HG03457 (cell line): ENCODE measurements at regions not wholly inside any gene's neighbourhood (a gene's known extent, or its start where the extent isn't known, plus 50 kb on each side); places are given as distances from the start of the nearest gene placed in this dataset.
"Not testable (repeated sequence)": the region's sequence is repeated elsewhere in the genome, so short reads cannot be mapped to it uniquely, and the experiment has no call there.

Experiments
- ATAC-seq: cut with Tn5 transposase; IDR thresholded peaks from one replicate; pipeline ENCODE4 v1.9.1; 2021; ENCODE audit warnings: moderate number of reproducible peaks; ENCODE audit not compliant: unreplicated experiment

DNA sequence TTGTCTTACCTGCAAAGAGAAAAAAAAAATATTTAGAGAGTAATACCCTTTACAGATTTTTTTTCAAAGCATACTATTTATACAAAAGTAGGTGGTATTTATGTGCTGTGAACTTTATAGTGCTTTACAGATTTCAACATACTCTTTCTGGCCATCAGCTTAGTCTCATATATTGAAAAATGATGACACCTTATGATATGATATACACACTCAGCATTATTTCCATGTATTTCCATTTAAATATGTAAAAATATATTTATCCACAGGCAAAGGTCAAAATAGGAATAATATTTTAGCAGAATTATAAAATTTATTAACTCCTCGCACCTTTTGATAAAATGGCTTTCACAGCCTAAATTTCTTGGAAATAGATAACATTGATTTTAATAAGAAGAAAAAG, 815.8 kb upstream of the EPHA5 start:
- no peak for ATAC-seq

DNA sequence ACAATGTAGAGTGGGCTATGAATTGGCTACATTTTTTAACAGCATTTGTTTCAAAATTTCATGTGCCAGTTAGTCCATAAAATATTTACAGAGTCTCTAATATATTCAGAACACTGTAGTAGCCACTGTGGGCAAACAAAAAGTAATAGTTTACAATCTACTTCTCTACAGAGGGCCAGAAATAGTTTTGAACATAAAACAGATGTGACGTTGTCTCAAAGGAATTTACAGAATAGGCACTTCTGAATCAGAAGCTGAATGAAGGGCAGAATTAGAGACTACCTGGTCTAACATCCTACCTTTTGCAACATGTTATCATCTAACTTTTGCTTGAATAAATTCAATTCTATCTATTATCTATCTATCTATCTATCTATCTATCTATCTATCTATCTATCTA, 811.9 kb upstream of the EPHA5 start:
- no peak for ATAC-seq

DNA sequence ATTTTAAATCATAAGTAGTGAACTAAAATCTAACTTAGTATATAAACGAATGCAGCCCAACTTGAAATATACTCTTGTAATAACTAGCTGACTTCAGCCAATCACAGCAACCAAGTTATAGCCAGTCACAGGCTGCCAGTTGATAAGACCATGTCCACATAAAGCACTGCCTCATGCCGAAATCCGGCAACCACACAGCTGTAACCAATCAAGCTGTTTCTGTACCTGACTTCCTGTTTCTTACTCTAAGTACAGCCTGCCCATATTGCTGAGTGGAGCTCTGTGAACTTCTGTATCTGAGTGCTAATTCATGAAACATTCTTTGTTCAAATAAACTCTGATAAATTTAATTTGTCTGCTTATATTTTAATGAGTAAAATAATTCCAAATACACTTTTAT, 805.3 kb upstream of the EPHA5 start:
- no peak for ATAC-seq

DNA sequence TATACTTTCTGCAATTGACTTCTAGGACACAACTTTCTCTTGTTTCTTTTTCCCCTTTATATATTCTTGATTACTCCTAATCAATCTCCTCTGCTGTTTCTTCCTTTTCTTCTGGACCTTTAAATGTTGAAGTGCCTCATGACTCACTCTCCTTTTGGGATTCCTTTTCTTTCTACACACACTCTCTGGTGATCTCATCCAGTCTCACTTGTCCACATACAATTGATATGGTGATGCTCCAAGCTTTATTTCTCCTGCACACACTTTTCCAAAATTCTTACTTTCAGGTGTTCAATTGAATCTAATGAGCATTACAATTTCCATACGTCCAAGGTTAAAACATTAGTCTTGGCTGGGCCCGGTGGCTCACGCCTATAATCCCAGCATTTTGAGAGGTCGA, 794.8 kb upstream of the EPHA5 start:
- no peak for ATAC-seq

DNA sequence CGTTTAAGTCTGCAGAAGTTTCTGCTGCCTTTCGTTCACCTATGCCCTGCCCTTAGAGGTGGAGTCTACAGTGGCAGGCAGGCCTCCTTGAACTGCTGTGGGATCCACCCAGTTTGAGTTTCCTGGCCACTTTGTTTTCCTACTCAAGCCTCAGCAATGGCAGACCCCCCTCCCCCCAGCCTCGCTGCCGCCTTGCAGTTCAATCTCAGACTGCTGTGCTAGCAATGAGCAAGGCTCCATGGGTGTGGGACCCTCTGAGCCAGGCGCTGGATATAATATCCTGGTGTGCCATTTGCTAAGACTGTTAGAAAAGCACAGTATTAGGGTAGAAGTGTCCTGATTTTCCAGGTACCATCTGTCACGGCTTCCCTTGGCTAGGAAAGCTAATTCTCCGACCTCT, 792.6 kb upstream of the EPHA5 start:
- ATAC-seq = not testable (repeated sequence)

DNA sequence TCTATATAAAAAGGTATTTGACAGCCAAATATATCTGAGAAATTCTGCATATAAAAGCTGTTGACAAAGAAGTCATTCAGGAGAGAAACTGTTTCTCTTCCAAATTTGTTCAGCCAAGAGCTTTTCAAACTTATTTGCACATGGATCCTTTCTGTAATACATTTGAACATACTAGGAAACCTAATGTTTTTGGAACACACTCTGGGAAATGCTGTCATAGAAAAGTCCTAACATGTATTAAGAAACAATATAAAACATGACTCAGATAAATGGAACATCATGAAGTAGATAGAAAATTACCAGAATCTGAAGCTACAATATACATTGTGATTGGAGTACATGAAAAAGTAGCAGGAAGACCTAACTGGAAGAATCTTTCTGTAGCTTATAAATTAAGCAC, 781.5 kb upstream of the EPHA5 start:
- ATAC-seq = no peak

DNA sequence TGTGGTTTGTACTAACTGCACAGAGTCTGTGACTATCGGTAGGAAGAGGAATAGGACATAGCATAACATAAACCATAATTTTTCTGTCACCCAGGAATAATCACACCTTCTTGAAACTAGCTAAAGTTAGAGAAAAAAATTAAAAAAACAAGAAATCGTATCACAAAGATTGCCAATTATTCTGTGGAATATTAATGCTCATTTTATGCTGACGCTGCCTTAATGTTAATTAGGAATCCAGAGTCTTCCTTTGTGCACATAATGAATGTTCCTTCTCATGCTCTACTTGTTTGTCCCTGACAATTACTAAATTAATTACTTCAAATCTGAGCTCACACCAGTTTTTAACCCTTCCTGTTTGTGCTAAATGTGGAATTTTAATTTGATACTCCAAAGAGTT, 772.7 kb upstream of the EPHA5 start:
- no peak for ATAC-seq

DNA sequence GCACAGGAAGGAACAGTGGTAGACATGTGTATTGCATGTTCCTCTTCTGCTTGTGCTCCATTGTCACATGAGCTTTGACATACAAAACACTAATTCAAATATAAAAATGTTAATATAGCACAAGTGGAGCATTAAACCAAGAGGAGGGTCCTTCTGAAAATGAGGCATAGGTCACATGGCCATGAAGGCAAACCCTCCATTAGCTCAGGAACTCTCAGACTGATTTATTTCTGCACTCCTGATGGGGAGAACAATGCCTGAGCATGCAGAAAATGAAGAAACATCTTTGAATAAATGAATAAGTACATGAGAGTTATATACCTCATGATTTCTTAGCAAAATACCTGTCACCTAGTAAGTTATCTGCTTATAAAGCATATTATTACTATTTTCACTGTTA, 769.2 kb upstream of the EPHA5 start:
- no peak for ATAC-seq

DNA sequence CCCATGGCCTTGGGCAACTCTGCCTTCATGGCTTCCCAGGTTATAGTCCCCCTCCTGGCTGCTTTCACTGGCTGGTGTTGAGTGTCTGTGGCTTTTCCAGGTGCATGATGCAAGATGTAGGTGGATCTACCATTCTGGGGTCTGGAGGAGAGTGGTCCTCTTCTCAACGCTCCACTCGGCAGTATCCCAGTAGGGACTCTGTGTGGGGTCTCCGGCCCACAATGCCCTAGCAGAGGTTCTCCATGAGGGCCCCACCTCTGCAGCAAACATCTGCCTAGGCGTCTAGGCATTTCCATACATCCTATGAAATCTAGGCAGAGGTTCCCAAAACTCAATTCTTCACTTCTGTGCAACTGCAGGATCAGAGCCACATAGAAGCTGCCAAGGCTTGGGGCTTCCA, 763.4 kb upstream of the EPHA5 start:
- ATAC-seq = no peak

DNA sequence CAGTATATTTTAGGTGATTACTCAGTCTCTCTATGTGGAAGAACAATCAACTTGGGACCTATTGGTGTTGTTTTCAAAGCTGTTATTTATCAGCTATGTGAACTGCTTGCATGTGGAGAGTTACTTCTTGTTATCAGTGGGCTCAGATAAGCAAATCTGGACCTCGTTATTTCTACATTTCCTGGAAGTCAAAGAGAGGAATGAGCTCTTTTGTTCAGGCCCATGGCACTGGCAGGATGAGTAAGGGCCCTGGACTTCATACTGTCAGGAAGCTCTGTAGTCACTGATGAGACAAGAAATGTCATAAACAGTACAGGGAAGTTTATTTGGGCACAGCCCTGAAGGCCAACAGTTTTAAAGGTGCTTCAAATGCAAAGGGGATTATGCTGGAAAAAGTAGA, 760.6 kb upstream of the EPHA5 start:
- no peak for ATAC-seq

DNA sequence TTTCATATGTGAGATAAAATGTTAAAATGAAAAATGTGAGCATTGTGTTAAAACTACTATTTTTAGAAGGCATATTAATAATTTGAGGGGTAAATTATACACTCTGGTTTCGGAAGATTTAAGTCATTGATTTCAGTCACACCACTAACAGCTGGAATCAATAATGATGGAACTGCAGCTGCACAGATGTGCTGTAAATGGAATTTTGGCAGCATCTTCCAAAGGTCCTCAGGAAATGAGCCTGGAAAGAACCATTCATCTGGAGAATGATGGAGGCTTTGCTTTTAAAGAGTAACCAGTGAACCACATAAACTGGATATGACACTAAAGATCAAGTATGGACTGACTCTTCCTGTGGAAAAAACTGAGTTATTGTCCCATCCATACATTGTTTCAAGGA, 759.0 kb upstream of the EPHA5 start:
- ATAC-seq = no peak

DNA sequence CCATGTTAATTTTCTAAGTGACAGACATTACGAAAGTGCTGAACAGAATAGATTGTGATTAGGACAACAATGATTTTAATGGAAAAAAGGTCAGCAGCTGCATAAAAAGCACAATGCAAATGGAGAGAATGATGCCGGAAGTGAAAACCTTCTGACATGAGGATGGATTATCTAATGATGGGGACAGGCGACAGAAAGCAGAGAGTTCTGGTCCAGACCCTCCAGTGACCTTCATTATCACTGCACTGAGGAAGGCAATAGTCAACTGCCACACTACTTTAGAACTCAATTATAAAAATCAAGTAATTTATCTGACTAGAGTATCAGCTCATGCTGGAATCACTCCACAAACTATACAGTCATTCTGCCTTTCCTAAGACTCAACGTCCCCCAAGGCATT, 746.1 kb upstream of the EPHA5 start:
- no peak for ATAC-seq

DNA sequence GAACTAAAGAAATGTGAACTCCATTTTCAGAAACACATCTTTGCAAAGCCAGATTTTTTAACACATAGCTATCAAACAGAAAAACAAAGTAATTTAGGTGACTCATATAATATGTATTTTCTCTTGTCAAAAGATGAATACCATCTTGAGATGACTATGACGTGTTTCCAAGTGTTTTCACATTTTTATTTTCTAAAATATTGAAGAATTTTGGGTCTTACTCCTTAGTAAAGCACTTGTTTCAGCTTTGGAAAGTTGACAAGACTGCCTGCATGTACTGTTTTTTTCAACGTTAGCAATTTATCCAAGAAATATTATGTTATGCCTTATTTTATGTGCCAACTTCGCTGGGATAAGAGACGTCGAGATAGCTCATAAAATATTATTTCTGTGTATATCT, 733.9 kb upstream of the EPHA5 start:
- no peak for ATAC-seq

DNA sequence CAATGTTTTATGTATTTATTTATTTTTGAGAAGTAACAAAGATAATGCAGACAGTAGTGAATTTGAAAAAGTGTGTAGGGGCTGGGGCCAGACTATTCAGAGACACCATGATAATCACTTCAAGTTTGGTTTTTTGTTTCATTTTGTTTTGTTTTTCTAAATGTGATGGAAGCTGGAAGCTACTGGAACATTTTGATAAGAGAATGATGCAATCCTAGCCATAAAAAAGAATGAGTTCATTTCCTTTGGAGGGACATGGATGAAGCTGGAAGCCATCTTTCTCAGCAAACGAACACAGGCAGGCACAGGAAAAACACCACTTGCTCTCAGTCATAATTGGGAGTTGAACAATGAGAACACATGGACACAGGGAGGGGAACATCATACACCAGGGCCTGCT, 706.6 kb upstream of the EPHA5 start:
- no peak for ATAC-seq

DNA sequence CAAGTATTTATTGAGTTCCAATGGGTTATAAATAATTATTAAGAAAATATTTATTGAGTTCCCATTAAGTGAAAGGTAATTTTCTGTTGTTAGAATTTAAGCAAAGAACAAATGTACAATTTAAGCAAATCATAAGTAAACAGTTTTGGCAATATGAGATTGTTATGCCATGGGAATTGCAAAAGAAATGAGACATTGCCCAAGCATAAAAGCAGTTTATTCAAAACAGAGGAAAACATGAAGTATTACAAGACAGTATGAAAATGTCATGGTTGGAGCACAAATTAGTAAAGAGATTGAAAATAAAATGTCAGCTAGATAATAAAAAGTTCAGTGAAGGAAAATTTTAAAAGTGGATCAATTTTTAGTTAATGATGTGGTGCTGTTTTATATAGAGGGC, 706.1 kb upstream of the EPHA5 start:
- no peak for ATAC-seq

DNA sequence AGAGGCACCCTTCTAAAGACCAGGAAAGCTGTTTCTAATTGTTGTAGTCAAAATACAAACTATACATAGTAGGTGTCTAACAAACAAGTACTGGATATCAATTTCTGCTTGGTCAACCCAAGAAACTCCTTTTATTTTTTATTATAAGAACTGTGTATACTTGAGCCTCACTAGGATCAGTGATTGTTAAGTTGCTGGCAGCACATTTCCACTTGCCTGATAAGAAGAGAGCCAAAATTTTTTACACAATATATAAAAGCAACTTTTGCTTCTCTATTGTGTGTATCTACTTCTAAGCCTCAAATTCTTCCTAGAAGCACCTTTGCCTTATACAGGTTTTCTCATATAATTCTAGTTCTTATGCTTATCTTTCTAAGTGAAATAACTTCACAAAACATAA, 703.0 kb upstream of the EPHA5 start:
- no peak for ATAC-seq

DNA sequence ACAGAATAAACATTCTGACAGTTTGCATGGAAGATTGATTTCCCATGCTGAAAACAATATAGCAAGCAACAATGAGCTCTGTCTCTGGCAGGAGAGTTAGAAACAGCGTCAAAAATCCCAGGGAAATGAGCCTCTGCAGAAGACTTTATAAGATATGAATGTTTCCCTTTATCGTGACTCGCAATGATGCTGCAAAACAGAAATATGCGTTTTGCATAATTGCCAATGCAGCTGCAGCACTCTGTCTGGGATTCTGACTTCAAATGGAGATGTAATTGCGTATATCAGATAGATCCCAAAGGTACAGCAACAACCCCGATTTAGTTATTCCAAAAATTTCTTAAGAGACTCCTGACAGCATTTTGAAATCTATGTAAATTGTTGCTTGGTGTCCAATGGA, 702.4 kb upstream of the EPHA5 start:
- ATAC-seq = no peak

DNA sequence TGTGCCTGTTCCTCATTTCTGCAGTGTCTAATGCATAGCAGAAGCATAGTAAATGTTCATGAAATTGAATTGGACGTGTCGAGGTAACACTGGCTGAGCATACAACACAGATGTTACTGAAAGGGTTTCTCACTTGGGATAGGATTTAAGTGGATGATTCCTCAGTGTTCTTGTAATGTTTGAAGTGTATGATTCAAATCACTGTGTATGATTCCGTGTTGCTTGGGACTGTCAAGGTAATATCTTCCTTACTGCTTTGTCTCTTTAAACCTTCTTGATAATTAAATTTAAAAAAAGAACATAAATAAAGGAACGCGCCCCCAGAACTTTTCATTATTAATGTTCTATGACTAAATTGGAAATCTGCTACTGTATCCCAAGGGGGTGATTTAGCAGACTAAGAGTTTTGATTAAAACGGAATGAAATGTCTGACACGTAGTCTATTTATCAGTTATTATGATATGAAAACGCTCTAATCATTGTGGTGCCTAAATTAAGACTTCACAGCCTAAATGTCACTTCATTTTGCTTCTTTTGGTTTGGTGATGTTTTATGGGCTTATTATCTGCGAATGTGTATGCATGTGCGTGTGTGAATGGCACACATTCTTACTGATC, 696.9 kb upstream of the EPHA5 start:
- no peak for ATAC-seq

DNA sequence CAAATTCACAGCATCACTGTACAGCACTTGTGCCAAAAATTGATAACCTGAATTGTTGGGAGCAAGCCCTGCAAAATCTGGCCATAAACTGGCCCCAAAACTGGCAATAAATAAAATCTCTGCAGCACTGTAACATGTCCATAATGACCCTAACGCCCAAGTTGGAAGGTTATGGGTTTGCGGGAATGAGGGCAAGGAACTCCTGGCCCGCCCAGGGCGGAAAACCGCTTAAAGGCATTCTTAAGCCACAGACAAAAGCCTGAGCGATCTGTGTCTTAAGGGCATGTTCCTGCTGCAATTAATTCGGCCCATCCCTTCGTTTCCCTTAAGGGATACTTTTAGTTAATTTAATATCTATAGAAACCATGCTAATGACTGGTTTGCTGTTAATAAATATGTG, 690.1 kb upstream of the EPHA5 start:
- ATAC-seq = not testable (repeated sequence)

DNA sequence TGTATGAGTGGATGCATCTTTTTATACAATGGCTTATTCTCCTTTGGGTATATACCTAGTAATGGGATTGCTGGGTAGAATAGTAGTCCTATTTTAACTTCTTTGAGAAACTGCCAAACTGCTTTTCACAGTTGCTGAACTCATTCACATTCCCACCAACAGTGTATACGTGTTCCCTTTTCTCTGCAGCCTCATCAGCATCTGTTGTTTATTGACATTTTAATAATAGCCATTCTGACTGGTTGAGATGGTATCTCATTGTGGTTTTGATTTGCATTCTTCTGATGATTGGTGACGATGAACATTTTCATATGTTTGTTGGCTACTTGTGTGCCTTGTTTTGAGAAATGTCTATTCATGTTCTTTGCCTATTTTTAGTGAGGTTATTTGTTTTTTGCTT, 687.0 kb upstream of the EPHA5 start:
- no peak for ATAC-seq

DNA sequence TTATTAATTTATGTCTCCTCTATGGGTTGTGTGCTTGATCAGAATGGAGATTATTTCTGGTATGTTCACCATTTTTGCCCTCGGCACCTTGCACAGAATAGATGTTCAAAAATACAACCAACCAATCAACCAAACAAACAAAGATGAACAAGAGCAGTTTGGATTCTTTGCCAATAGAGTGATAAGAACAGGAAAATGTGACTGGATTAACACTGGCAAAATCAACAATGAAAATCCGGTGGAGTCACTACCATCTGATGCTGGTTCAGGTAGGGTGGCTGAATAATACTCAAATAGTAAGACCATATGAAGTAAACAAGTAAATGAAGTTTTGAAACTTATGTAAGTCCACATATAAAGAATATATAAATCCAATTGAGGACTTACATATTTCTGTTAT, 685.0 kb upstream of the EPHA5 start:
- no peak for ATAC-seq

DNA sequence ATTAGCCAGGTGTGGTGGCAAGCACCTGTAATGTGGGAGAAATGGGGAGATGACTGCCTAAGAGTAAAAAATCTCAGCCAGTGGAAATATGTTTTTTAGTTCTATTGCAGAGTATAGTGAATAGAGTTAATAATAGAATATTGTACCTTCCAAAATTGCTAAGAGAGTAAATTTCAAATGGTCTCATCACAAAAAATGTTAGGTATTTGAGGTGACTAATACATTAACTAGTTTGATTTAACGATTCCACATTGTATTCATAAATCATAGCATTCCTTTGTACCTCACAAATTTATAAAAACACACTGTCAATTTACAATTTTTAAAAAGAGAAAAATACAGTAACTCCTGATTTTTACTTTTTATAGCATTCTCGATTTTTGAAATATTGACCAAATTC, 681.5 kb upstream of the EPHA5 start:
- no peak for ATAC-seq

DNA sequence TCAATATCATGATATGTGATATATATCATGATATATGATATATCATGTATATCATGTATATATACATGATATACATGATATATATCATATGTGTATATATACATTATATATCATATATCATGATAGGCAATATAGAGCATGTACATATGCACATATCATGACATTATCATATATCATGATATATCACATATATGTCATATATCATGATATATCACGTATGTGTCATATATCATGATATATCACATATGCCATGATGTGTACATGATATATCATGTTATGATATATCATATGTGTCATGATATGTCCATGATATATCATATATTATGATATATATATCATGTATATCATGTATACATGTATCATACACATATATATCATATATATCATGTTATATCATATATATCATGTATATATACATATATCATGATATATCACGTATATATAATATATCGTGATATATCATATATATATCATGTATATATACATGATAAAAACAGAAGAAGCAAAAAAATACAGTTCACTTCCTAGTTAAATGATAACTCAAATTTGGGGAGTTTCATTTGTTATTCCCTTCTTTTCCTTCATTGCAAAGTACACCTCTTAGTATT, 670.1 kb upstream of the EPHA5 start:
- no peak for ATAC-seq
